Heart left ventricle (tissue), 13 donors: ENCODE measurements at regions not wholly inside any gene's neighbourhood (a gene's known extent, or its start where the extent isn't known, plus 50 kb on each side); places are given as distances from the start of the nearest gene placed in this dataset.

Experiments used
- CTCF ChIP-seq, 12 donors: fragments of 200-600 bp; sonication (generic) in 4 of 12; IDR thresholded peaks; one replicate each; pipeline versions ENCODE4 v1.5.0 to v1.8.0; 2018 to 2022; ENCODE audit warnings: antibody characterized with exemption in 12 of 12, mild to moderate bottlenecking in 5 of 12
- POLR2A ChIP-seq, 2 donors: fragments of 450-650 bp; IDR thresholded peaks; one replicate each; pipeline ENCODE4 v1.6.1; 2017; ENCODE audit warnings: antibody characterized with exemption in 2 of 2, mild to moderate bottlenecking in 2 of 2, moderate library complexity in 2 of 2
- donor health status: ischemic (EF 13 %, LVEDD 7.1; RV severe dilation, severe dysfunction).
- donor health status: DM: no; HTN: yes; CAD: no.
- donor health status: DM: no; HTN: no; CAD: no.
- donor health status: ischemic (EF 25% LVEDD 6.9; RV normal size, moderate dysfunction).
- donor health status: ischemic (EF 25% LVEDD 5.7; RV mildly dilated, moderate dysfunction).
- donor health status: ischemic (EF 35%, LVEDD 5.7; RV mildly dilated, moderate dysfunction).
- donor health status: nonischemic (EF 11% LVEDD 7.7; RV severe dilation, severe dysfunction).
- donor health status: DM: yes; HTN: yes; CAD: no.
- donor health status: PGD.
- donor health status: ischemic (EF 29% LVEDD 5.4; RV normal size, mild dysfunction).
- donor health status: nonischemic (EF 23%, LVEDD 6.1; RV moderate dilation, normal function).

GRCh38 chr22:22043296-22044078, 60.9 kb upstream of the TOP3B start:
- TF ChIP-seq CTCF (IDR thresholded peaks at IDR 0.05), result no peak
- TF ChIP-seq POLR2A (IDR thresholded peaks at IDR 0.05), result no peak
